ENCODE measurements at regions not wholly inside any gene's neighbourhood (a gene's known extent, or its start where the extent isn't known, plus 50 kb on each side); places are given as distances from the start of the nearest gene placed in this dataset.

DNA sequence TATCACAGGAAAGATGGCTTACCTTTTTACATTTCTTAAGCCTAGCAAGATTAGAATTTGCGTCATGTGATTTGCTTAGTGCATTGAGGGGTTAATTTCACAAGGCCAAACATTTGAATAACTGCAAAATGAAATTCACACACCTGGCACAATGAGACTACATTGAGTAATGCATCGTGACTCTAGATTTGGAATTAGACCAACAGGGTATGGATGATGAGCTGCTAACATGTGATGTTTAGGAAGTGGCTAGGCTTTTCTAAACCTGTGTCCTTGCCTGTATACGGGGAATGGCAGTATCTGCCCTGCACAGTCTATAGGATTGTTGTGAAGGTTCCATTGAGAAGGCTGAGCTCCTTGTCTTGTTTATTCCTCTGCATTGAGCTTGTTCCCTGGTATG, 160.1 kb downstream of the MFSD1 start:
- Mint-ChIP-seq H3K27ac (no peak overlapping the region), H3K27me3 (peaks cover 0 to 5% of the 10 kb centered on the region in 2 donors), H3K9me3 (peaks cover 0 to 4% (median 0%) of the 10 kb centered on the region in 8 donors), H3K4me1 (no peaks in the 10 kb centered on the region), H3K36me3 (no peaks in the 10 kb centered on the region), H3K4me3 (no peak overlapping the region)
- Histone ChIP-seq H3K9me3 (ENCODE audit: control insufficient read depth in 1 of 2, low read length in 2 of 2) (no peaks in the 10 kb centered on the region), H3K27me3 (ENCODE audit: insufficient read depth, low read length) (no peaks in the 10 kb centered on the region), H3K4me3 (ENCODE audit: low read length in 2 of 2) (no peak overlapping the region), H3K4me1 (ENCODE audit: insufficient read depth, low read length) (no peaks in the 10 kb centered on the region), H3K36me3 (ENCODE audit: insufficient read depth, low read length) (no peaks in the 10 kb centered on the region), H3K27ac (ENCODE audit: low read depth, low read length) (no peak overlapping the region)
- no peak for DNase-seq
- intact Hi-C loops (cut with micrococcal nuclease): no loop called here
- ChIA-PET CTCF (ENCODE audit: partially characterized antibody) (no interaction called here), POLR2A (ENCODE audit: partially characterized antibody) (no interaction called here)

DNA sequence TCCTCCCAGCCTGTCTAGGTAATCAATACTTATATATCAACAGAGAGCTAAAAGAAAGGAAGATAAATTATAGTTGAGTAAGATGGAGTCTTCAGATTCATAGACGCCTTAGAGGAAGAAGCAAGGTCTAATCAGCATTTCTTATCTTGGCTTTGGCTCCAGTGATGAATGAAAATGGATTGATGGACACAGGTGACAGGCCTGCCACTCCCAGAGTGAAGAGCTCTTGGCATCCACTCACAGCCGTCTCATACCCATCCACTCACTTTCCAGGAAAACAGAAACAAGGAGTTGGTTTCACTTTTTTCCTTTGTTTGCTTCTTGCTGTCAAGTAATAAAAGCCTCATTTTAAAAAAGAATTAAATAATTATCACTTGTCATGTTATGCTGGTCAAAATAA, 168.2 kb downstream of the MFSD1 start:
- no peak overlapping the region for H3K4me3 Mint-ChIP-seq
- Histone ChIP-seq H3K27me3 (ENCODE audit: insufficient read depth, low read length) (no peaks in the 10 kb centered on the region), H3K27ac (ENCODE audit: low read depth, low read length) (no peak overlapping the region), H3K4me1 (ENCODE audit: insufficient read depth, low read length) (no peaks in the 10 kb centered on the region), H3K4me3 (ENCODE audit: low read length in 2 of 2) (no peak overlapping the region), H3K36me3 (ENCODE audit: insufficient read depth, low read length) (no peaks in the 10 kb centered on the region), H3K9me3 (ENCODE audit: control insufficient read depth in 1 of 2, low read length in 2 of 2) (no peaks in the 10 kb centered on the region)
- peaks cover 0 to 9% (median 0%) of the 10 kb centered on the region in 8 donors for H3K9me3 Mint-ChIP-seq
- intact Hi-C loops (cut with micrococcal nuclease): no loop called here
- no peak overlapping the region for H3K27ac Mint-ChIP-seq
- H3K27me3 Mint-ChIP-seq: peaks cover 2 to 3% of the 10 kb centered on the region in 2 donors
- H3K36me3 Mint-ChIP-seq: no peaks in the 10 kb centered on the region
- ChIA-PET POLR2A (ENCODE audit: partially characterized antibody) (no interaction called here), CTCF (ENCODE audit: partially characterized antibody) (no interaction called here)
- no peaks in the 10 kb centered on the region for H3K4me1 Mint-ChIP-seq
- no peak for DNase-seq

DNA sequence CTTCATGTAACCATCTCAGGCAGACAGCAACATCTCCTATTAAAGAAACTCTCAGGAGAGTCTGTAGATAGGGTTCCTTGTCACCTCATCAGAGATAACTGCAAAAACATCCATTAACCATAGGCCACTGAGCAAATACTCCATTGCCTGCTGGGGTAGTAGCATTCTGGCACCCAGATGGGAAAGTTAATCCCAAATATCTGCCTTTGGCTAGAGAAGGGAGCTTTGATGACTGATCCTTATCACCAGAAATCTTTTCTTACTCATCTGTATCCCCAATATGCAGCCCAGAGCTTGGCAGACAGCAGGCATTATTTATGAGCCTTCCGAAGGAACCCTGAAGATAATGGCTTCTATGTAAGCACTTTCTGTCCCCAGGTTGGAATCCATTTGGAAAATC, 173.1 kb downstream of the MFSD1 start:
- Histone ChIP-seq H3K36me3 (ENCODE audit: insufficient read depth, low read length) (no peaks in the 10 kb centered on the region), H3K9me3 (ENCODE audit: control insufficient read depth in 1 of 2, low read length in 2 of 2) (no peaks in the 10 kb centered on the region), H3K27me3 (ENCODE audit: insufficient read depth, low read length) (no peaks in the 10 kb centered on the region), H3K4me3 (ENCODE audit: low read length in 2 of 2) (no peak overlapping the region), H3K27ac (ENCODE audit: low read depth, low read length) (no peak overlapping the region), H3K4me1 (ENCODE audit: insufficient read depth, low read length) (no peaks in the 10 kb centered on the region)
- no peak for DNase-seq
- ChIA-PET POLR2A (ENCODE audit: partially characterized antibody) (no interaction called here), CTCF (ENCODE audit: partially characterized antibody) (no interaction called here)
- peaks cover 0 to 5% (median 0%) of the 10 kb centered on the region in 8 donors for H3K9me3 Mint-ChIP-seq
- no peak overlapping the region for H3K27ac Mint-ChIP-seq
- H3K36me3 Mint-ChIP-seq: no peaks in the 10 kb centered on the region
- H3K4me1 Mint-ChIP-seq: no peaks in the 10 kb centered on the region
- H3K4me3 Mint-ChIP-seq: no peak overlapping the region
- intact Hi-C loops (cut with micrococcal nuclease): no loop called here
- H3K27me3 Mint-ChIP-seq: peaks cover 0 to 2% of the 10 kb centered on the region in 2 donors

DNA sequence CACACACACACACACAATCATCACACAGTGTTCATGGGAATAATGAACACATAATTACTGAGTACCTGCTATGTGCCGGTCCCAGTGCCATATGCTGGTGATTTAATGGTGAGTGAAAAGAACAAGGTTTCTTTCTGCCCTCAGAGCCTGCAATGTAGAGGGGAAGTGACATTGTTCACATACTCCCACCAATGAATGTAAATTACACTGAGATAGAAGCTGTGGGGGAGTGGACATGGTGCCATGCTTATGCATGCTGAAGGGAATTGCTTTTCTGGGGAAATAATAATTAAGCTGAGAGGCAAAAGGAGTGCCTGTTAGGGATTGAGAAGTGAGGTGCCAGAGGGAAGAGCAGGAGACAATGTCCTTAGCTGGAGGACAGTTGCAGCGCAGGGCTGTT, 175.1 kb downstream of the MFSD1 start:
- H3K4me3 ChIP-seq (ENCODE audit: low read length in 2 of 2): no peak overlapping the region
- H3K36me3 ChIP-seq (ENCODE audit: insufficient read depth, low read length): no peaks in the 10 kb centered on the region
- H3K4me1 ChIP-seq (ENCODE audit: insufficient read depth, low read length): no peaks in the 10 kb centered on the region
- DNase-seq: no peak
- H3K27me3 ChIP-seq (ENCODE audit: insufficient read depth, low read length): no peaks in the 10 kb centered on the region
- H3K4me3 Mint-ChIP-seq: no peak overlapping the region
- POLR2A ChIA-PET (ENCODE audit: partially characterized antibody): no interaction called here
- H3K27me3 Mint-ChIP-seq: peaks cover 0 to 2% of the 10 kb centered on the region in 2 donors
- H3K36me3 Mint-ChIP-seq: no peaks in the 10 kb centered on the region
- H3K4me1 Mint-ChIP-seq: no peaks in the 10 kb centered on the region
- H3K27ac ChIP-seq (ENCODE audit: low read depth, low read length): no peak overlapping the region
- H3K9me3 Mint-ChIP-seq: peaks cover 0 to 8% (median 1%) of the 10 kb centered on the region in 8 donors
- CTCF ChIA-PET (ENCODE audit: partially characterized antibody): no interaction called here
- intact Hi-C loops (cut with micrococcal nuclease): no loop called here
- no peaks in the 10 kb centered on the region for H3K9me3 ChIP-seq (ENCODE audit: control insufficient read depth in 1 of 2, low read length in 2 of 2)
- no peak overlapping the region for H3K27ac Mint-ChIP-seq

DNA sequence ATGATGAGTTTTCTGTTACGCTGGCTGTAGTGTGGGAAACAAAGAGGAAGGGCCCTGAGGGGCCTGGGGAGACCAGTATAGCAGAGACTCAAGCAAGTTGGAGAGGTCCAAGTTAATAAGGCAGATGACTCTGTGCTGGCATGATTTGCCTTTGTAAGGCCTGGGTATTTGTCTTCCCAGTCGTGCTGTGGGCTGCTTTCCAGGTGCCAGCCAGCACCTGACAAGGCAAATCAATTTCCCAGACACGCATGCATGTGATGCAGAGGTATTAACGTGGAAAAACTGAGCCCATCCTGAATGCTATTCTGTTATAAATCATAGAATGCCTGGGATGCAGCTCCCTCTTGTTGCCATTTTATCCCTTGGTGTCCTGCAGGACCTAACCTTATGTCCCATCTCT, 175.6 kb downstream of the MFSD1 start:
- CTCF ChIA-PET (ENCODE audit: partially characterized antibody): no interaction called here
- no peaks in the 10 kb centered on the region for H3K36me3 ChIP-seq (ENCODE audit: insufficient read depth, low read length)
- no peaks in the 10 kb centered on the region for H3K27me3 ChIP-seq (ENCODE audit: insufficient read depth, low read length)
- H3K9me3 ChIP-seq (ENCODE audit: control insufficient read depth in 1 of 2, low read length in 2 of 2): no peaks in the 10 kb centered on the region
- H3K4me3 Mint-ChIP-seq: no peak overlapping the region
- H3K36me3 Mint-ChIP-seq: no peaks in the 10 kb centered on the region
- POLR2A ChIA-PET (ENCODE audit: partially characterized antibody): no interaction called here
- intact Hi-C loops (cut with micrococcal nuclease): no loop called here
- no peak for DNase-seq
- H3K9me3 Mint-ChIP-seq: peaks cover 0 to 7% (median 0%) of the 10 kb centered on the region in 8 donors
- H3K4me1 ChIP-seq (ENCODE audit: insufficient read depth, low read length): no peaks in the 10 kb centered on the region
- no peak overlapping the region for H3K27ac ChIP-seq (ENCODE audit: low read depth, low read length)
- no peaks in the 10 kb centered on the region for H3K4me1 Mint-ChIP-seq
- no peak overlapping the region for H3K27ac Mint-ChIP-seq
- H3K4me3 ChIP-seq (ENCODE audit: low read length in 2 of 2): no peak overlapping the region
- H3K27me3 Mint-ChIP-seq: peaks cover 0 to 2% of the 10 kb centered on the region in 2 donors

DNA sequence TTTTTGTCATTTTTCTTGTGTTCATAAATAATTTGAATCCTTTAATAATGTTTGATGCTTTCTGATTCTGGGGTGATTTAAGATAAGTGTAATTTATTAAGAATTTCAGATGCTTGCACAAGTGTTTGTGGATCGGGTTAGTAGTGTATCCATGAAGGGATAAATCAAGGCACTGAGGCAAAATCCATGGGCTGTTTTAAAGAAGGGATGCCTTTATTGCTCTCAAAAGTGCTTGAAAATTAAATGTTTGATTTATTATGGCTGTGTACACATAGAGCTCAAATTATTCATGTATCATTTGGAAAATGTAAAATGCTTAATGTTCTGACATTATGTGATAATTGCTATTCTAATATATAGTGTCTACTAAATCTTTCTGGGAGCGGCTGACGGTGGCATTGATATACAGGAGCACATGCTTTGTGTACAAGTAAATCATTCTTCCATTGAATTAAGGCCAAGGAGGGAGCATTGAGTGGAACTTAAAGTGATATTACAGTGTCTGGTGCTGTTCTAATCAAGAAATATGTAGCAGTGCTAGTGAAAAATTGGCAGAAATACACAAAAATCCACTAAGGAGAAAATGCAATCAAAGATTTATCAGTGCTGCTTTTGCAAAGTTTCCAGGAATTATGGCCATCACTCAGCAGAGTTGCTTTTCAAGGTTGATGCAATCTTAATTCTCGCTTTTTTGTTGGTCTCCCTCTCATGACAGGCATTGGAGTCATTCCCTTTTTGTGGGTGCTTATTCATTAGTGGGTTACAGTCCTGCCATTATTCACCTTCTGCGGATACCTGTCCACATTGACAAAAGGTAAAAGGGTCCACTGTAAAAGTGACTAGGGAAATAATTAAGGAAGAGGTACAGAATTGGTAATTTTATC, 181.6 kb downstream of the MFSD1 start:
- peaks cover 0 to under 1% of the 10 kb centered on the region in 2 donors for H3K27me3 Mint-ChIP-seq
- H3K4me3 Mint-ChIP-seq: no peak overlapping the region
- H3K36me3 Mint-ChIP-seq: no peaks in the 10 kb centered on the region
- Histone ChIP-seq H3K27ac (ENCODE audit: low read depth, low read length) (no peak overlapping the region), H3K4me1 (ENCODE audit: insufficient read depth, low read length) (no peaks in the 10 kb centered on the region), H3K36me3 (ENCODE audit: insufficient read depth, low read length) (no peaks in the 10 kb centered on the region), H3K9me3 (ENCODE audit: control insufficient read depth in 1 of 2, low read length in 2 of 2) (no peaks in the 10 kb centered on the region), H3K4me3 (ENCODE audit: low read length in 2 of 2) (no peak overlapping the region), H3K27me3 (ENCODE audit: insufficient read depth, low read length) (no peaks in the 10 kb centered on the region)
- no peaks in the 10 kb centered on the region for H3K4me1 Mint-ChIP-seq
- POLR2A ChIA-PET (ENCODE audit: partially characterized antibody): no interaction called here
- CTCF ChIA-PET (ENCODE audit: partially characterized antibody): no interaction called here
- no peak overlapping the region for H3K27ac Mint-ChIP-seq
- intact Hi-C loops (cut with micrococcal nuclease): no loop called here
- DNase-seq: no peak
- peaks cover 0 to 18% (median 3%) of the 10 kb centered on the region in 8 donors for H3K9me3 Mint-ChIP-seq

DNA sequence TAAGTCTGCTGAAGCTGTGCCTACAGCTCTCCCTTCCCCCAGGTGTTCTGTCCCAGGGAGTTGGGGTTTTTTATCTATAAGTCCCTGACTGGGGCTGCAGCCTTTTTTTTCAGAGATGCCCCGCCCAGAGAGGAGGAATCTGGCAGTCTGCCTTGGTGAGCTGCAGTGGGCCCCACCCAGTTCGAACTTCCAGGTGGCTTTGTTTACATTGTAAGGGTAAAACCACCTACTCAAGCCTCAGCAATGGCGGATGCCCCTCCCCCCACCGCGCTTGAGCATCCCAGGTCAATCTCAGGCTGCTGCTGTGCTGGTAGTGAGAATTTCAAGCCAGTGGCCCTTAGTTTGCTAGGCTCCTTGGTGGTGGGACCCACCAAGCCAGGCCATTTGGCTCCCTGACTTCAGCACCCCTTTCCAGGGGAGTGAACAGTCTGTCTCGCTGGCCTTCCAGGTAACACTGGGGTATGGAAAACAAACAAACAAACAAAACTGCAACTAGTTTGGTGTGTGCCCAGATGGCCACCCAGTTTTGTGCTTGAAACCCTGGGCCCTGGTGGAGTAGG, 189.4 kb downstream of the MFSD1 start:
- H3K36me3 Mint-ChIP-seq: no peaks in the 10 kb centered on the region
- peaks cover 0 to 4% of the 10 kb centered on the region in 2 donors for H3K27me3 Mint-ChIP-seq
- Histone ChIP-seq H3K36me3 (ENCODE audit: insufficient read depth, low read length) (no peaks in the 10 kb centered on the region), H3K9me3 (ENCODE audit: control insufficient read depth in 1 of 2, low read length in 2 of 2) (no peaks in the 10 kb centered on the region), H3K4me3 (ENCODE audit: low read length in 2 of 2) (no peak overlapping the region), H3K4me1 (ENCODE audit: insufficient read depth, low read length) (no peaks in the 10 kb centered on the region), H3K27ac (ENCODE audit: low read depth, low read length) (no peak overlapping the region), H3K27me3 (ENCODE audit: insufficient read depth, low read length) (no peaks in the 10 kb centered on the region)
- ChIA-PET POLR2A (ENCODE audit: partially characterized antibody) (interaction anchor here (0.5 kb wide), 1 partner anchor 251 kb away, joined by 3 read pairs; no protein-coding TSS in a partner anchor), CTCF (ENCODE audit: partially characterized antibody) (no interaction called here)
- no peak overlapping the region for H3K4me3 Mint-ChIP-seq
- intact Hi-C loops (cut with micrococcal nuclease): no loop called here
- no peak overlapping the region for H3K27ac Mint-ChIP-seq
- no peak for DNase-seq
- H3K4me1 Mint-ChIP-seq: no peaks in the 10 kb centered on the region
- H3K9me3 Mint-ChIP-seq: peaks cover 0 to 28% (median 4%) of the 10 kb centered on the region in 8 donors

Data from CD4-positive, alpha-beta memory T cell (primary cell).